ENCODE measurements at regions not wholly inside any gene's neighbourhood (a gene's known extent, or its start where the extent isn't known, plus 50 kb on each side); places are given as distances from the start of the nearest gene placed in this dataset.

GRCh38 chr10:3526727-3527501 is 258.1 kb downstream of the KLF6 start:
- TF ChIP-seq CTCF (conservative IDR thresholded peaks at IDR 0.05; ENCODE audit: low read depth, low read length): no peak
- TF ChIP-seq EZH2 (IDR thresholded peaks at IDR 0.05; ENCODE audit: low read length, unreplicated experiment): no peak
- no peak for TF ChIP-seq EZH2phosphoT487 (IDR thresholded peaks at IDR 0.05; ENCODE audit: borderline replicate concordance, low read length)

Data from PC-3 (cell line).